Dendritic cell treated with granulocyte-macrophage colony-stimulating factor and Interleukin-4, amounts not matched to agents 40 ng/mL and 50 ng/mL, for 4 days (primary cell): ENCODE measurements at regions not wholly inside any gene's neighbourhood (a gene's known extent, or its start where the extent isn't known, plus 50 kb on each side); places are given as distances from the start of the nearest gene placed in this dataset.

Experiments
- H3K27ac Mint-ChIP-seq: one replicate; pipeline ENCODE4 v1.8.0; 2022; ENCODE audit warnings: mild to moderate bottlenecking, mixed read lengths
- H3K27me3 Mint-ChIP-seq: one replicate; pipeline ENCODE4 v1.8.0; 2022; ENCODE audit warnings: mild to moderate bottlenecking, mixed read lengths
- H3K36me3 Mint-ChIP-seq: one replicate; pipeline ENCODE4 v1.8.0; 2022; ENCODE audit warnings: low read depth, mixed read lengths
- H3K4me1 Mint-ChIP-seq: one replicate; pipeline ENCODE4 v1.8.0; 2022; ENCODE audit warnings: low read depth, mixed read lengths
- H3K4me3 Mint-ChIP-seq: one replicate; pipeline ENCODE4 v1.8.0; 2022; ENCODE audit warnings: mild to moderate bottlenecking, moderate library complexity, mixed read lengths
- H3K9me3 Mint-ChIP-seq: one replicate; pipeline ENCODE4 v1.8.0; 2022; ENCODE audit warnings: mixed read lengths
- intact Hi-C: fragments of 100-400 bp; cut with micrococcal nuclease; formaldehyde crosslinking; loops from one replicate; pipeline ENCODE4 v1.15.0; 2022

DNA sequence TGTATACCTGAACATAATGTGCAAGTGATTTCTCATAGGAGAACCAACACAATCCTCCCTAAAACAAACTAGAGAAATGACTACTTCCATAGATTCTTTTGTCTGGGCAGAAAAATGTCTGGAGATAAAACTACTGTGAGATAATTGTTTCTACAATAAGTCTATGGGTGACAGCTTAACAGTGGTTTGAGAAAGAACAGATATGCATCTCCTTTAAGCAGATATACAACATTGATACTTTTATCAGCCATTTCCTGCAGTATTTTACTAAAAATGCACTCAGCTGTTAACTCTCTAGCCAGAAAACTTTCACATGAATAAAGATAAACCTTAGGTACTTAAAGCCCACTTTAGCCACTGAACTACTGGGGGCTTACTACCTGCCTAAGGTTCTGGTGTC, 1132.4 kb downstream of the EFNB2 start:
- Mint-ChIP-seq H3K27me3 (no peaks in the 10 kb centered on the region), H3K4me3 (no peak overlapping the region), H3K9me3 (peaks cover 9% of the 10 kb centered on the region), H3K36me3 (no peaks in the 10 kb centered on the region), H3K4me1 (no peaks in the 10 kb centered on the region), H3K27ac (no peak overlapping the region)
- intact Hi-C loops: no loop called here

DNA sequence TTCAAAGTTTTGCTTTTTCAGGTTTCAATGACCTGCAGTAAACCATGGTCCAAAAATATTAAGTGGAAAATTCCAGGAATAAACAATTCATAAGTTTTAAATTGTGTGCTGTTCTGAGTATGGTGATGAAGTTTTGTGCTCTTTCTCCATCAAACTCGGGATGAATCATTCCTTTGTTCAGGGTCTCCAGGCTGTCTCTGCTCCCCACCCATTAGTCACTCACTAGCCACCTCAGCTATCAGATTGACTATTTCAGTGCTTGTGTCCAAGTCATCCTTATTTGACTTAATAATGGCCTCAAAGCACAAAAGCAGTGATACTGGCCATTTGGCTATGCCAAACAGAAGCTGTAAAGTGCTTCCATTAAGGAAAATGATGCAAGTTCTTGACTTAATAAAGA, 1140.4 kb downstream of the EFNB2 start:
- Mint-ChIP-seq H3K27me3 (no peaks in the 10 kb centered on the region), H3K9me3 (no peaks in the 10 kb centered on the region), H3K4me3 (no peak overlapping the region), H3K4me1 (no peaks in the 10 kb centered on the region), H3K36me3 (no peaks in the 10 kb centered on the region), H3K27ac (no peak overlapping the region)
- intact Hi-C loops: no loop called here

DNA sequence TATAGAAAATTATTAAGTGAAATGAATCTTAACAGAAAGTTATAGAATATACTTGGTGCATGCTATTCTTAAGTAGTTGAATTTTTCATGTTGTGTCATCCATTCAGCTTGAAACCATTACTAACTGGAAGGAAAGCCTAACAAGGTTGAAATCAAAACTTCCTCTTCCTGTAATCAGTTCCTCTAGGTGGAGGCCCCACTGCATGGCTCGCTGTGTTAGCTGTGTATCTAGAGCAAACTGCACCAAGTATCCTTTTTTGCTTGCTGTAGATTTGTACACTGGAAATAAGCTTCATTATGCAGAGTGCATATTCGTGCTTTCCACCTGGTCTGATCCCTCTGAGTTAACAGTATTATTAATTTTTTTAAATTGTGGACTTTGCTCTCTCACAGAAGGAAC, 1146.1 kb downstream of the EFNB2 start:
- Mint-ChIP-seq H3K4me1 (no peaks in the 10 kb centered on the region), H3K36me3 (no peaks in the 10 kb centered on the region), H3K27ac (no peak overlapping the region), H3K27me3 (no peaks in the 10 kb centered on the region), H3K4me3 (no peak overlapping the region), H3K9me3 (no peaks in the 10 kb centered on the region)
- intact Hi-C loops: no loop called here

DNA sequence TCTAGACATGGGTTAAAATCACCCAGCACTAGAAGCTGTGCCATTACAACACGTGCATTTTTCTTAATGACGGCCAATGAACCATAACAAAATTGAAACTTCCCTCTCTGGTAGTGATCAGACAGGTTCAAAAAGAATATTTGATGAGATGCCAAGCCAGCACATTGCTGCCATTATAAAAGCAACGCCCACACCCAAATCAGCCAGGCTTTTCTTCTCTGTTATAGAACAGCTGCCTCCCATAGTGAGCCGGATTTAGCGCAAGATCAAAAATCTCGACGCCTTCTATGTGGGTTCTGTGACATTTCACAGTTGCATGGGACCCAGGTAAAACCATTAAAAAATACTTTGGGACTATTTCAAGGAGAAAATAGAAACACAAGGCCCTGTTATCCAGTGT, 1158.0 kb downstream of the EFNB2 start:
- no peaks in the 10 kb centered on the region for H3K4me1 Mint-ChIP-seq
- intact Hi-C loops: no loop called here
- no peaks in the 10 kb centered on the region for H3K36me3 Mint-ChIP-seq
- H3K9me3 Mint-ChIP-seq: no peaks in the 10 kb centered on the region
- no peak overlapping the region for H3K4me3 Mint-ChIP-seq
- no peaks in the 10 kb centered on the region for H3K27me3 Mint-ChIP-seq
- H3K27ac Mint-ChIP-seq: no peak overlapping the region

DNA sequence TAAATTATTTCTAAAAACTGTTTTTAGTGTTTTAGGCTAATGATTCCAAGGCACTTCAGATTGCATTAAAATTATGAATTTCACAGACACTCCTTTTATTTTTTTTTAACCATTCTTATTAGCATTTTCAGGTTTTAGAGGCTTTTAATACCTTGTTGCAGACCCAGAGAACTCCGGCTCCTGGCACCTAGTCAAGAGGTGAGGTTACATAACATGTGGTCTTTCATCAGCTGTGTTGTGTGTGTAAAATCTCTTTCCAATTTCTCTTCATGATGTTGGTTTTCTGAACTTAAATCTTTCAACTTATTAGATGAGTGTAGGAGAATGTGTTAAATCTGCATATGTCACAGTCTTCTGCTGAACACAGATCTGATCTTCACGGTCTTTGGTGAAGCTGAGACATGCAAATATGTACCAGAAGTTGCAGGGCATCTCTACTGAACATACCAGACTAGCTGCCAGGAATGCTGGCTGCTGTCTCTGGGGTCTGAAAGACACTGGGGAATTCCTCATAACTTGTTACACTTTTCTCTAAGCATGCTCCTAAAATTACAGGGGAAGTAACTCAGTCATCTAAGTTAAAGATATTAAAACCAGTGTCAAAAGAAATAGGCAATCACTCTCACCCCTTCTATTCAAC, 1165.3 kb downstream of the EFNB2 start:
- intact Hi-C loops: no loop called here
- no peaks in the 10 kb centered on the region for H3K9me3 Mint-ChIP-seq
- no peak overlapping the region for H3K27ac Mint-ChIP-seq
- no peaks in the 10 kb centered on the region for H3K4me1 Mint-ChIP-seq
- no peaks in the 10 kb centered on the region for H3K36me3 Mint-ChIP-seq
- no peak overlapping the region for H3K4me3 Mint-ChIP-seq
- no peaks in the 10 kb centered on the region for H3K27me3 Mint-ChIP-seq

DNA sequence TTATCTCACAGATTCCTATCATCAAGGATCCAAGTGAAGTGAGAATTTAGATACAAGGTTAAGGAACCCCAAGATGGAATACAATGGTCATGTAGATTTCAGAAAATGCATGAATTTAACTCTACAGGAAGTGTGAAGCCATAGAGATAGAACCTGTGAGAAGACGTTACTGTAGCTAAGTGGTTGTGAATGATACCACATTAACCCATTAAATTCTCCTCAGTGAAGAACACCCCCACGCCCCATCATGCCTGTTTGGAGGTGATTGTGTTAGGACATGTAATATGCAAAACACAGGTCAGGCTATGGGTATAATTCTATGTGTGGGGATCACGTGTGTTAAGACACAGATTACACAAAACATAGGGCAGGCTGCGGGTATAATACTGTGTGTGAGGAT, 1166.7 kb downstream of the EFNB2 start:
- Mint-ChIP-seq H3K27me3 (no peaks in the 10 kb centered on the region), H3K27ac (no peak overlapping the region), H3K36me3 (no peaks in the 10 kb centered on the region), H3K9me3 (no peaks in the 10 kb centered on the region), H3K4me1 (no peaks in the 10 kb centered on the region), H3K4me3 (no peak overlapping the region)
- intact Hi-C loops: no loop called here

DNA sequence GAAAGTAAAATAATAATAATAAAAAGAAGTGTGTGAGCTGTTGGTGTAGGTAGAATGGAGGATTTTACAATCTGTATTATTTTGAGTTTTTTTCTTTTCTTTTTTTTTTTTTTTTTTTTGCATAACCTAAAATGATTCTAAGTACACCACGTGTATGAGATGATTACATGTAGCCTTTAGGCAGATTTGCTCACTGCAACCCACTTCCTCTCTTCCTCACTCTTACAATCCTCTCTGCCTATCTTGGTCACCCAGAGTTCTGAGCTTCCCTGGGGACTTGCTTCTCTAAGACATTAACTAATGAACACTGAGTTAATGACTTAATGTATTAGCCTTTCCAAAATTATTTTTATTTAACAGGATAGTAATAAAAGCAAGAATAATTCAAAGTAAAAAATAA, 1169.6 kb downstream of the EFNB2 start:
- H3K9me3 Mint-ChIP-seq: no peaks in the 10 kb centered on the region
- H3K4me1 Mint-ChIP-seq: no peaks in the 10 kb centered on the region
- intact Hi-C loops: no loop called here
- H3K27ac Mint-ChIP-seq: no peak overlapping the region
- no peaks in the 10 kb centered on the region for H3K27me3 Mint-ChIP-seq
- no peak overlapping the region for H3K4me3 Mint-ChIP-seq
- no peaks in the 10 kb centered on the region for H3K36me3 Mint-ChIP-seq

DNA sequence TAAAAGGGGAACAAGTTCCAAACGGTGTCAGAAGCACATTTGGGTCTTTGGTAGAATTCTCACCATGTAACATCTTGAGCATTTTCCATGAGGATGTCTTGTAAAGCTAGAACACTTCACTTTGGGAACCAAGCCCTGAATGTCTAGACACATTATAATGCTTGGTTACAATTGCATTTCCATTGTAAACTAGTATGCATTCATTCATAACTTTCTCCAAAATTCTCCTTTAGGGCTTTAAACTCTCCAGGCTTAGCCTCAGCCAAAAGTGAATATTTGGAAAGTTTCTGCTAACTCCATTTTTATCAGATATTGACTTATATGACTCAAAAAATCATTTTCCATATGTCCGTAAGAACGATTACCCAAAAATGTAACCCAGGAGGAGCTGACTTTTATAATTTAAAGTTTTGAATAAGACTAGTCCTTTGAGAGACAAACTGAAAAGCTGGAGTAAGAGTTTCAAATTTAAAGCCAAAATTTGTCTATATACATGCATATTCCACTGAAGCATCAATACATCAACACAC, 1170.4 kb downstream of the EFNB2 start:
- H3K27ac Mint-ChIP-seq: no peak overlapping the region
- H3K4me1 Mint-ChIP-seq: no peaks in the 10 kb centered on the region
- no peaks in the 10 kb centered on the region for H3K27me3 Mint-ChIP-seq
- H3K36me3 Mint-ChIP-seq: no peaks in the 10 kb centered on the region
- intact Hi-C loops: no loop called here
- no peaks in the 10 kb centered on the region for H3K9me3 Mint-ChIP-seq
- no peak overlapping the region for H3K4me3 Mint-ChIP-seq

DNA sequence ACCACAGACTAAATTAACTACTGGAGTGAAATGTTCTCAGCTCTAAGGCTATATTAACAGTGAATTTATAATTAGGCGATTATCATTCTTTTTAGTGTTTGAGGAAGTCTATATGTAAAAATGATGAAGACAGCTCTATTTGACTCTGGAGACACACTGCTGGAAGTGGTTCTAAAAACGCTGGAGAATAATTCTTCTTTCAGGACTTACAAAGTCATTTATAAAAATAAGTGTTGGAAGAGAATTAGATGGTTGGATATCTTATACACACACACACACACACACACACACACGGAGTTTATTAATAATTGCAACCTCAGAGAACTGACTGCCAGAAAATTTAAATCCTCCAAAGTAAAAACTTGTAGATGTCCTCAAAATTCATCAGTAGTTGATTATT, 1171.3 kb downstream of the EFNB2 start:
- no peaks in the 10 kb centered on the region for H3K36me3 Mint-ChIP-seq
- intact Hi-C loops: no loop called here

DNA sequence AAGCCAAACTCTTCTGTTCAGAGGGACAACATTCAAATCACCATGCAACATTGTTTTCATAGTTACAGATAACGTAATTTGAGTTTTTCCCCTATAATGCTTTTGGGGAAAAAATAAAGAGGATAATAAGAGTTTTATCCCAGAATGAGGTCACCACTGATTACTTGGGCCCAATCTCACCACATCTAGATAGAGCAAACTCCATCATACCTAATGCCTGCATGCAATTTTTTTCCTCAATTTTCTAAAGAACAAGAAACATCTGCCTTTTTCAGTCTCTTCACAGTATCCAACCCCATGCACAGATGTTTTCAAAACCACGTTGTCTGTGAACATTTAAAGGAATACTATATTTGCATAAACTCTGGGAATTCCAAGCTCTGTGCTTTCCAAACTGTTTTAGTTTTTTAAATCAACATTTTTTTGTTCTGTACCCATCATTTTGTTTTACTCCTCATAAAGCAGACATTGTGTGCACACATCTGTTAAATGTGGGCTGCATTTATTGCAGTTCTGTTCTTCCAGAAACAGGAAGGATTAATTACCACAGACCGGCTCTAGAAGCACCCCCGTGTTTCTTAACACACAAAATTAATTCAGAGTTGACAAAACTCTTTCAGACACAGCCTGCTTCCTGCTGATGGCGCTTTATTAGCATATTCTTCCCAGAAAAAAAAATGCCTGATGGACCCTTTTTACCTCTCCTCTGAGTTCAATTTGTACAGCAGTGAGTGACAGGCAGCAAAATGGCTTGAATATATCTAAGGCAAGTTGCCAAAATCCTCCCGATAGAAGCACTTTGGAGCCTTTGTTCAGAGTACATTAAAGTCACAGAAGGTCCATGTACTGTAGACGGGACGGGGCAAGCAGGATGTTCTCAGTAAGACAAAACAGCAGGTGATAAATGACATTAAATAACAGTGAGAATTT, 1171.9 kb downstream of the EFNB2 start:
- H3K36me3 Mint-ChIP-seq: no peaks in the 10 kb centered on the region
- H3K27me3 Mint-ChIP-seq: no peaks in the 10 kb centered on the region
- H3K4me3 Mint-ChIP-seq: no peak overlapping the region
- H3K9me3 Mint-ChIP-seq: no peaks in the 10 kb centered on the region
- intact Hi-C loops: no loop called here
- no peak overlapping the region for H3K27ac Mint-ChIP-seq
- H3K4me1 Mint-ChIP-seq: no peaks in the 10 kb centered on the region

More for the DNA sequence above, 1171.3 kb downstream of the EFNB2 start:
- H3K27ac Mint-ChIP-seq: no peak overlapping the region
- no peaks in the 10 kb centered on the region for H3K9me3 Mint-ChIP-seq
- H3K4me1 Mint-ChIP-seq: no peaks in the 10 kb centered on the region
- H3K4me3 Mint-ChIP-seq: no peak overlapping the region
- no peaks in the 10 kb centered on the region for H3K27me3 Mint-ChIP-seq

DNA sequence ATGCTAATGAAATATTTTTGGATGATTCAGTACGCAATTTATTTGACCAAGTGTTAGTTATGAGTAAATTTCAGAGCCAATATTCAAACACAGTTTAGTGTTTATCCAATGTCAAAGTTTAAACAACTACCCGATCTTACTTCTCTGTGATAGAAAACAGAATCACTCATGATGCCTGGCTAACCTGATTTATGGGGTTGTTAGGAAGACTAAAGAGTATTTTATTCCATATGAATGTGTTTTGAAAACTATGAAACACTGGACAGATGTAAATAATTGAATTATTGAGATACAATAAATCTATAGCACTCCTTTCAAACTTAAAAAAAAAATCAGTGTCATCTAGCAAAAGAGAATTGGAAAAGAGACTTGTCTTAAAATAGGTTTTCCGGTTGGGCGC, 1181.8 kb downstream of the EFNB2 start:
- Mint-ChIP-seq H3K27ac (no peak overlapping the region), H3K4me1 (no peaks in the 10 kb centered on the region), H3K9me3 (no peaks in the 10 kb centered on the region), H3K27me3 (no peaks in the 10 kb centered on the region), H3K4me3 (no peak overlapping the region), H3K36me3 (no peaks in the 10 kb centered on the region)
- intact Hi-C loops: no loop called here

DNA sequence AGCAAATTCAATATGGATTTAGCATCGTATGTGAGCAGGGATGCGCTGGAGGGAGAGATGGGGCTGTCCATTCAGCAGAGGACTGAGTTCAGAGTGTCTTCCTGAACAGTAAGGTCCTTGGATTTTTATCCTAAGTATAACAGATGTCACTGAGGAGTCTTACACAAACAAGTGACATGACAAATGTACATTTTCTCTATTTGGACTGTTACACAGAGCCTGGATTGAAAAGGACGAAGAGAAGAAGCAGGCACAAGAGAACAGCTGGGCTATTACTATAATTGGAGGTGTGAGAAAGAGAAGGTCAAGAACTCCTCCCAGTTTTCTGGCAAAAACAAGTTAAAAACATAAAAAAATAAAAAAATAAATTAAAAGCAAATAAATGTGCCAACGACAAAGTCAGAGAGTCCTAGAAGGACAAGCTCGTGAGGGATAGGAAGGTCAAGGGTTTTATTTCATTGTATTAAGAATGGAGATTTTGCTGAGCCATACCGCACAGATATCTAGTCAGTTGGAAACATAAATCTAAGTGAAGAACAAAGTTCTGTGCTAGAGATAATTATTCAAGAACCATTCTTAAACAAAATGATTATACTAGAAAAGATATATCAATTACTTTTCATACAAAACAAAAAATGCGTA, 1186.3 kb downstream of the EFNB2 start:
- H3K4me3 Mint-ChIP-seq: no peak overlapping the region
- H3K36me3 Mint-ChIP-seq: no peaks in the 10 kb centered on the region
- H3K27me3 Mint-ChIP-seq: no peaks in the 10 kb centered on the region
- no peaks in the 10 kb centered on the region for H3K9me3 Mint-ChIP-seq
- no peaks in the 10 kb centered on the region for H3K4me1 Mint-ChIP-seq
- no peak overlapping the region for H3K27ac Mint-ChIP-seq
- intact Hi-C loops: no loop called here

DNA sequence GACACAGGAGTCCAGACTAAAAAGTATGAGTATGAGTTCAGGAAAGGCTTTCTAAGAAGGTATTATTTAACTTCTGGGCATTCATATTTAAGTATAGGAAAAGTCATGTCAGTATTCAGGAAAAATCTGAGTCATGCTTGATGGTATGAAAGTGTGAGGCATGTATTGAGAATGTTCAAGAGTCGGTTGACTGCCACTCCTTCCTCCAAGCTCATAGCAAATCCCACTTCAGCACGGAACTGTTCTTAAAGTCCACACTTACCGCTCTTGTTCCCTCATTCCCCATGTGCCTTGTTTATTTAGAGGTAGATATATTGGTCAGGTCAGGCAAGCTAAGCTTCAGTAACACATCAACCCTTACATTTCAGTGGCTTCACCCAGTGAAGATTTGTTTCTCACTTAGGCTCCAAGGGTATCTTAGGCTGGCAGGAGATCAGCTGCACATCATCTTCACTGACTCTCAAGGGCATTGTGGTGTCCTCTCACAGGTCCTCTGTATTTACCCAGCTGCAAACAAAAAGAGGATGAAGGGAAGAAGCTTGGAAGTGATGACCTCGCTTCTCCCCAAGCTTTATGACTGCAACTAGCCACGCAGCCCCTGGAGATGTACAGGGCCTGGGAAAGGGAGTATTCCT, 1189.2 kb downstream of the EFNB2 start:
- Mint-ChIP-seq H3K4me3 (no peak overlapping the region), H3K9me3 (peaks cover 6% of the 10 kb centered on the region)
- intact Hi-C loops: no loop called here

DNA sequence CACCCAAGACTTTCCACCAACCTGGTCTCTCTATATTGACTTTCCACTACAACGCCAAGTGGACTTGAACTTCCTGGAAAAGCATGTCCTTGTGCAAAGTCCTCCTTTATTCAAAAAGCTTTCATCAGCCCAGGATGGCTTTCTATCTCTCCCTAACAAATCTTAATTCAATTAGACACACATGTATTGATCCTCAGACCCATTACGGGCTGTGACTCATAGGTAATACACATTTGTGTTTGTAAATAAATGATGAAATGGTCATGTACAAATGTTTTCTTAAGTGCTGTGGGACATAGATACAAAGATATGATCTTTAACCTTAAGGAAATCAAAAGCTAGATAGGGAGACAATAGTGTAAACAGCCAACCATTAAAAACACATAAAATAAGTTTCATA, 1189.7 kb downstream of the EFNB2 start:
- H3K27ac Mint-ChIP-seq: no peak overlapping the region
- no peaks in the 10 kb centered on the region for H3K27me3 Mint-ChIP-seq
- no peaks in the 10 kb centered on the region for H3K4me1 Mint-ChIP-seq
- H3K9me3 Mint-ChIP-seq: peaks cover 9% of the 10 kb centered on the region
- H3K36me3 Mint-ChIP-seq: no peaks in the 10 kb centered on the region
- intact Hi-C loops: no loop called here
- no peak overlapping the region for H3K4me3 Mint-ChIP-seq

More for the DNA sequence above, 1189.2 kb downstream of the EFNB2 start:
- no peaks in the 10 kb centered on the region for H3K36me3 Mint-ChIP-seq
- no peak overlapping the region for H3K27ac Mint-ChIP-seq
- no peaks in the 10 kb centered on the region for H3K27me3 Mint-ChIP-seq
- no peaks in the 10 kb centered on the region for H3K4me1 Mint-ChIP-seq
